OCI-LY1 (cell line): ENCODE measurements at regions not wholly inside any gene's neighbourhood (a gene's known extent, or its start where the extent isn't known, plus 50 kb on each side); places are given as distances from the start of the nearest gene placed in this dataset.

Experiments
- H2AFZ ChIP-seq: fragments of 200-600 bp; sonication (generic), shearing (Covaris generic); 2 replicates; pipeline ENCODE4 v1.6.0; 2014; ENCODE audit warnings: antibody characterized with exemption, mild to moderate bottlenecking, low read length
- H3F3A ChIP-seq: fragments of 200-600 bp; sonication (generic), shearing (Covaris generic); 2 replicates; pipeline ENCODE4 v1.6.0; 2014; ENCODE audit warnings: mild to moderate bottlenecking, antibody characterized with exemption, low read length, moderate library complexity; ENCODE audit not compliant: insufficient read depth
- H3K27ac ChIP-seq: fragments of 200-600 bp; sonication (generic); 2 replicates; pipeline ENCODE4 v1.5.1; 2014; ENCODE audit warnings: low read length, mixed run types, mild to moderate bottlenecking, low read depth; ENCODE audit not compliant: poor library complexity, severe bottlenecking
- H3K27me3 ChIP-seq: fragments of 200-600 bp; sonication (generic); 2 replicates; pipeline ENCODE4 v1.6.0; 2014; ENCODE audit warnings: antibody characterized with exemption, mild to moderate bottlenecking, low read length, moderate library complexity; ENCODE audit not compliant: insufficient read depth
- H3K36me3 ChIP-seq: fragments of 200-600 bp; sonication (generic); 2 replicates; pipeline ENCODE4 v1.6.1; 2014; ENCODE audit warnings: mild to moderate bottlenecking, antibody characterized with exemption, low read length, moderate library complexity, mixed read lengths; ENCODE audit not compliant: insufficient read depth
- H3K4me1 ChIP-seq: fragments of 200-600 bp; sonication (generic); 2 replicates; pipeline ENCODE4 v1.5.1; 2014; ENCODE audit warnings: mild to moderate bottlenecking, low read length, moderate library complexity; ENCODE audit not compliant: insufficient read depth, severe bottlenecking
- H3K4me2 ChIP-seq: fragments of 200-600 bp; sonication (generic), shearing (Covaris generic); 2 replicates; pipeline ENCODE4 v1.6.1; 2014; ENCODE audit warnings: low read length
- H3K4me3 ChIP-seq: fragments of 200-600 bp; sonication (generic); 2 replicates; pipeline ENCODE4 v1.5.1; 2014; ENCODE audit warnings: low read length, low read depth, mild to moderate bottlenecking, mixed read lengths; ENCODE audit not compliant: poor library complexity, severe bottlenecking
- H3K79me2 ChIP-seq: fragments of 200-600 bp; shearing (Covaris generic); 2 replicates; pipeline ENCODE4 v1.6.1; 2016; ENCODE audit warnings: mixed run types, low read length, mixed read lengths; ENCODE audit not compliant: insufficient read depth
- H3K9ac ChIP-seq: fragments of 200-600 bp; sonication (generic), shearing (Covaris generic); 2 replicates; pipeline ENCODE4 v1.6.1; 2014; ENCODE audit warnings: mild to moderate bottlenecking, low read length, mixed read lengths
- H3K9me2 ChIP-seq: fragments of 200-600 bp; sonication (generic), shearing (Covaris generic); 2 replicates; pipeline ENCODE4 v1.6.1; 2014; ENCODE audit warnings: low read depth, mild to moderate bottlenecking, low read length, mixed read lengths
- H3K9me3 ChIP-seq: fragments of 200-600 bp; shearing (Covaris generic); 2 replicates; pipeline ENCODE4 v1.6.1; 2014; ENCODE audit warnings: low read length, mixed read lengths
- H4K20me1 ChIP-seq: fragments of 200-600 bp; sonication (generic), shearing (Covaris generic); 2 replicates; pipeline ENCODE4 v1.6.0; 2016; ENCODE audit warnings: mild to moderate bottlenecking, low read length; ENCODE audit not compliant: insufficient read depth
- EZH2 ChIP-seq: fragments of 200-600 bp; sonication (generic), shearing (Covaris generic); IDR thresholded peaks from 2 replicates; pipeline ENCODE4 v1.8.0; 2017; ENCODE audit warnings: borderline replicate concordance, mixed run types, mild to moderate bottlenecking, antibody characterized with exemption, low read length, moderate library complexity, mixed read lengths
- TF ChIP-seq, protein P1 (sequence below): fragments of 200-600 bp; sonication (generic), shearing (Covaris generic); IDR thresholded peaks from 2 replicates; pipeline ENCODE4 v1.5.1; 2017; ENCODE audit warnings: mild to moderate bottlenecking, antibody characterized with exemption, low read length, moderate library complexity, mixed read lengths

DNA sequence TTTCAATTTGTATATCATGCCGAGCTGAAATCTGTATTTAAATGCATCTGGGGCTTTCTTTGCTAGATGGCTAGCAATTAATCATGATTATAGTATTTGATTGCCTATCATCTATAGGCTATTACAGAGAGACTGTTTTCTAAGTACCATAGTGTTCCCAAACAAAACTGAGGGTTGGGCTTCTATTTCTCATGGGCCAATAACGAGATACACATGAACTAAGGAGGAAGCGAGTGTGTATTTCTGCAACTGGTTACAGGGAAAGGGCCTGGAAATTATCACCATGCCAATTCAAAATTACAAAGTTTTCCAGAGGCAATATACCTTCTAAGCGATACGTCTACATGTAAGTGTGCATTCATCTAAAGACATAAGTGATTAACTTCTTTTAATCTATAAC is 744.5 kb upstream of the BRINP3 start:
- Histone ChIP-seq H2AFZ (no peak overlapping the region), H3K36me3 (no peaks in the 10 kb centered on the region)

GRCh38 chr1:191240925-191241324 is 763.3 kb upstream of the BRINP3 start:
- Histone ChIP-seq H3K9me2 (no peaks in the 10 kb centered on the region), H3K4me1 (no peaks in the 10 kb centered on the region), H3K9me3 (no peaks in the 10 kb centered on the region), H3K9ac (no peak overlapping the region), H3K27ac (no peak overlapping the region), H2AFZ (no peak overlapping the region), H3K4me2 (no peak overlapping the region), H3K36me3 (no peaks in the 10 kb centered on the region), H3K79me2 (no peaks in the 10 kb centered on the region), H3F3A (no peaks in the 10 kb centered on the region), H3K4me3 (no peak overlapping the region), H4K20me1 (no peaks in the 10 kb centered on the region), H3K27me3 (no peaks in the 10 kb centered on the region)
- TF ChIP-seq, protein P1, sequence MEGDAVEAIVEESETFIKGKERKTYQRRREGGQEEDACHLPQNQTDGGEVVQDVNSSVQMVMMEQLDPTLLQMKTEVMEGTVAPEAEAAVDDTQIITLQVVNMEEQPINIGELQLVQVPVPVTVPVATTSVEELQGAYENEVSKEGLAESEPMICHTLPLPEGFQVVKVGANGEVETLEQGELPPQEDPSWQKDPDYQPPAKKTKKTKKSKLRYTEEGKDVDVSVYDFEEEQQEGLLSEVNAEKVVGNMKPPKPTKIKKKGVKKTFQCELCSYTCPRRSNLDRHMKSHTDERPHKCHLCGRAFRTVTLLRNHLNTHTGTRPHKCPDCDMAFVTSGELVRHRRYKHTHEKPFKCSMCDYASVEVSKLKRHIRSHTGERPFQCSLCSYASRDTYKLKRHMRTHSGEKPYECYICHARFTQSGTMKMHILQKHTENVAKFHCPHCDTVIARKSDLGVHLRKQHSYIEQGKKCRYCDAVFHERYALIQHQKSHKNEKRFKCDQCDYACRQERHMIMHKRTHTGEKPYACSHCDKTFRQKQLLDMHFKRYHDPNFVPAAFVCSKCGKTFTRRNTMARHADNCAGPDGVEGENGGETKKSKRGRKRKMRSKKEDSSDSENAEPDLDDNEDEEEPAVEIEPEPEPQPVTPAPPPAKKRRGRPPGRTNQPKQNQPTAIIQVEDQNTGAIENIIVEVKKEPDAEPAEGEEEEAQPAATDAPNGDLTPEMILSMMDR, result no peak
- TF ChIP-seq EZH2, result no peak

More for the DNA sequence above, 744.5 kb upstream of the BRINP3 start:
- Histone ChIP-seq H3K4me2 (no peak overlapping the region), H4K20me1 (no peaks in the 10 kb centered on the region), H3K9ac (no peak overlapping the region), H3K79me2 (no peaks in the 10 kb centered on the region), H3K9me2 (no peaks in the 10 kb centered on the region), H3K27me3 (no peaks in the 10 kb centered on the region), H3K27ac (no peak overlapping the region), H3K4me3 (no peak overlapping the region), H3F3A (no peaks in the 10 kb centered on the region), H3K9me3 (no peaks in the 10 kb centered on the region), H3K4me1 (no peaks in the 10 kb centered on the region)
- no peak for TF ChIP-seq EZH2
- TF ChIP-seq, protein P1, result no peak

DNA sequence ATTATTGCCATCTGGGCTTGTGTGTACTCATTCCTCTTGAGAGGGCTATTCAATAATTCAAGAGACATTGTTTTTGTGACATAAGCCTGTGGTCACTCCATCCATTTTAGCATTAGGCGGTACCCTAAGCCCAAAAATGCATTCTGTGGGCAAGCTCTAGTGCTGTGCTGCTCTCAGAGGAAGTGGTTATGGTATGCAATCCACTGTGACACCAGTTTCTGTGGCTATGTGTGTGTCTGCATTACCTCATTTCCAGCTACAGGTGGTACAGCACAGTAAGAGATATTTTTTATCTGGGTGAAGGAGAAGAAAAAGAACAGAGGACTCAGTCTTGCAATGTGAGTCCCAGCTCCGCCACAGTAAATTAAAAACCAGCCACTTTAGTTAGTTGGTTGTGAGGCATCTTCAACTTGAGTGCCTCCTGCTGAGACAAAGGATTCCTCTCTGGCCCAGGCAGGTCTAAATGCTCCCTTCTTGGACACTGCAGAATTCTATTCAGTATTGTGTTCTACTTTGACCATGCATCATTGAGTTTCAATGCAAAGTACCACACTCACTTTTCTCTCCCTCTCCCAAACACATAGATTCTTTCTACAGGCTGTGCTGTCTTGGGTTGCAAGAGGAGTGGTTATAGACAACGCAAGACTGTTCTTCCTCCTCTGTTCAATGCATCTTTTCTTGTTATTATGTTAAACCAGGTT is 777.8 kb upstream of the BRINP3 start:
- Histone ChIP-seq H3F3A (no peaks in the 10 kb centered on the region), H3K4me1 (no peaks in the 10 kb centered on the region), H3K36me3 (no peaks in the 10 kb centered on the region), H3K9ac (no peak overlapping the region), H4K20me1 (no peaks in the 10 kb centered on the region), H3K79me2 (no peaks in the 10 kb centered on the region), H3K4me3 (no peak overlapping the region), H3K9me3 (no peaks in the 10 kb centered on the region), H2AFZ (no peak overlapping the region), H3K27me3 (no peaks in the 10 kb centered on the region), H3K27ac (no peak overlapping the region), H3K9me2 (no peaks in the 10 kb centered on the region), H3K4me2 (no peak overlapping the region)
- TF ChIP-seq, protein P1, result no peak
- no peak for TF ChIP-seq EZH2
